ENCODE measurements at regions not wholly inside any gene's neighbourhood (a gene's known extent, or its start where the extent isn't known, plus 50 kb on each side); places are given as distances from the start of the nearest gene placed in this dataset.

DNA sequence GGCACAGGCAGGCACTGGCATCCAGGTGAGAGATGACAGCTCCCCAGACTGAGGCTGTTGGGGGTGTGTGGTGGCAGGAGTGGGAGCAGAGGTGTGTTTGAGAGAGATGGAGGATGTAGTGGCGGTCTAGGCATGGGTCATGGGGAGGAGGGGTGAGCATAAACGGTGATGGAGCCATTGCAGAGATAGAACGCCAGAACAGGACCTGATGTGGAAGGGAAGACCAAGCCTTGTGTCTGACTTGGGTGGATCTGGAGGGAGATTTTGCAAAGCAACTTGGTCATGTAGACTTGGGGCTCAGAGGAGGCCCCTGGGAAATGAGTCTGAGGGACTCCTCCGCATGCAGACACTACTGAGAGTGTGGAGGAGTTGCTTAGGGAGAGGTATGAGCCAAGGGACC lies 50.0 kb upstream of the CLDN5 start:
- DNase-seq (ENCODE audit: low spot score) = peak; percentile 28

DNA sequence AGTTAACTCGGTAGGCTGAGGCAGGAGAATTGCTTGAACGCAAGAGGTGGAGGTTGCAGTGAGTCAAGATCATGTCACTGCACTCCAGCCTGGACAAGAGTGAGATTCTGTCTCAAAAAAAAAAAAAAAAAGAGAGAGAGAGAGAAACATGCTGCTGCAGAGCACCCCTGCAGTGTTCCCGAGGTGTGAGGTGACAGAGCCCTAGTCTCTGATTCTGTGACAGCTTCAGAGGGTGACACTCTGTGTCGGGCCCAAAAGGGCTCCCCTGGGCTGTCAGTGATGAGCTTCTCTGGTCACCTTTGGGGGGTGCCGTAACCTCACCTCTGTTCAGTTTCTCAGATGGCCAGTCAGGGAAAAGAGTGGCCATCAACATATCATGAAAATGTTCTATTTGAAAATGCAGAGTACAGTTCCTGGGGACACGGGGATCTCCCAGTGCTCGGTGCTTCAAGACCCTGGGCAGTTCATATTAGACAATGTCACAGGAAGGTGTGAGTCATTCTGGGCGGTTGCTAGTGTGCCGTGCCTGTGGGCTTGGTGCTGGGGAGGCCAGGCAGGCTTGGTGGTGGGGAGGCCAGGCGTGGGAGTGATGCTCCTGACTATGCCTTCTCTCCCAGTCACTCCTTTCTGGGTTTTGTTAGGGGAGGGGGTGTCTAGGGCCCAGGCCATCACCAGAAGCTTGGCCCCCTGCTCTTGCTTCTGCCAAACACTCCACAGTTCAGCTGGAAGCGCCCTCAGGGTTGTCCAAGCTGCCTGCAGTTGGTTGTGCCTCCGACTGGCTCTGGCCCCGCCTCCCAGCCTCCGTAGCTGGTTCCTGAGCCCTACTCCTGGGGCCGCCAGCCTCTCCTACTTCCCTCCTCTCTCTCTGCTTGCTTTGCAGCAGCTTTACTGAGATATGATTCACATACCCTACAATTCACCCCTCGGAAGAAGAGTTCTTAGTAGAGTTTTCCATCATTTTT lies 52.5 kb upstream of the CLDN5 start:
- peak; percentile 84 for DNase-seq (ENCODE audit: low spot score)

DNA sequence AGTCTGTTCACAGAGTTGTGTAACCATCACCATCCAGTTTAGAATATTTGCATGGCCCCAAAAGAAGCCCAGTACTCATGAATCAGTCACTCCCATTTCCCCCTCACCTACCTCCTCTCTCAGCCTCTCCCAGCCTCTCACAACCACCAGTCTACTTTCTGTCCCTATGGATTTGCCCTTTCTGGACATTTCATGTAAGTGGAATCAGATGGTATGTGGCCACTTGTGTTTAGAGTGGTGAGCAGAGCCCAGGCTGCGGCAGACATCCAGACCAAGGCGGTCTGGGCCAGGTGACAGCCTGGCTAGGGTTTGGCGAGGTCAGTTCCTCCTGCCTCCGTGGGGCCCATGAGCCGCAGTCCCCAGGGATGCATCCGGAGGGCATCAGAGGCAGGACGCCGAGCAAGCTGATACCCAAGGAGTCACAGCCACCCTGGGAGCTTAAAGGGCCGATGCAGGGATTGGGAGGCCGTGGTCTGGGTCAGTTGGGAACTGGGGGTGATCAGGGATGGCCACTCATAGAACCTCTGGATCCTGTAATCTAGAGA lies 53.3 kb upstream of the CLDN5 start:
- peak; percentile 82 for DNase-seq (ENCODE audit: low spot score)

DNA sequence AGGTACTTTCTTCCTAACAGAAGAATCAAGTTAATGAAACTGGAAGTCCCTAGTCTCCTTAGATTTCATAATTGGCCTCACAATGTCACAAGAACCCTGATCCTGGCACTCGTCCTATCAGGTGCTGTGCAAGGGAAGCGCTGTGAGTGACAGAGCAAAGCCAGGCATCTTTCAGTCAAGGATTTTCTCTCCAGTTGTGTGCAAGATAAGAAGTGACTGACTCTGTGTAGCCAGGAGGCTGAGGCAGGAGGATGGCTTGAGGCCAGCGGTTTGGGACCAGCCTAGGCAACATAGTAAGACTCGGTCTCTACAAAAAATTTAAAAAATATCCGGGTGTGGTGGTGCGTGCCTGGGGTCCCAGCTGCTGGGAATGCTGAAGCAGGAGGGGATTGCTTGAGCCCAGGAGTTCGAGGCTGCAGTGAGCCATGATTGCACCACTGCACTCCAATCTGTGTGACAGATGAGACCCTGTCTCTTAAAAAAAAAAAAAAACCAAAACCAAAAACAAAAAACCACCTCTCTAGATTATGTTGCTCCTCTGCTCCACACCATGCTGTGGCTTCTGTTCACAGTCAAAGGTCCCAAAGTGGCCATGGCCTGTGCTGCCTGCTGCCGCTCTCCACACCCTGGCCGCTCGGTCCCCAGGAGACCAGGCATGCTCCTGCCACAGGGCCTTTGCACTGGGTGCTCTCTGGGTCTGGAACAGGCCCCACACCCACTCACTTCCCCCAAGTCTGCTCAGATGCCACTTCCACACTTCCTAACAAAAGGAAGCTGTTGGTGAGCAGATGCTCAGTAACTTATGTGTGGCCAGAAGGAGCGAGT lies 54.2 kb upstream of the CLDN5 start:
- DNase-seq (ENCODE audit: low spot score) = peak; percentile 69

DNA sequence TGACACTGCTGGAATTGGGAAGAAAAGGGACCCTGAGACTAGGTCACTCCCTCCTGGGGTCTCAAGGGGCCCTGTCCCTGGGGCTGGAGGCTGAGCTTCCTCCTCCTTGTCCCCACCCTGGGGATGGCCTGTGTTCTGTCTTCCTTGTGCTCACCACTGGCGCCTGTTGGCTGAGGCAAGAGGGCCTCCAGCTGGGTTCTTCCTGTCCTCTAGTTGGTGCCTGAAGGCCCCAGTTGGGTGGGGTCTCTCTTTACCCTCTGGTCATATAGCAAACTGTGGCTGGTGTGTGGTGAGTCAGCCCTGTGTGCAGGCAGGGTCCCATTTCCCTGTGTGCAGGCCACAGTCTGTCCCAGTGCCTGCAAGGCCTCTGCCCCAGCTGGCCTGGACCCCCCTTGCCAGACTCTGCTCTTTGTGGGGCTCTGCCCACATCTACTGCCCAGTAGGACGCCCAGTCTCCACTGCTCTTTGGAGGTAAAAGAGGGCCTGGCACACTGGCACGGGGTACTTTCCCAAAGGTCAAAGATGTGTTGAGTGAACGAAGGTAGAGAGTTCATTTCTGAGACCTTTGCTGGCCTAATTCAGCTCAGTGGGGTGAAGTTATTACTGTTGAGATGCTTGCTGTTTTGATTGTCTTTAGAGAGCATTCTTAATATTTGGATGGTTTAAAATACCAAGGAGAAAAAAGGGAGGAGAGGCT lies 55.1 kb upstream of the CLDN5 start:
- DNase-seq (ENCODE audit: low spot score) = peak; percentile 73

DNA sequence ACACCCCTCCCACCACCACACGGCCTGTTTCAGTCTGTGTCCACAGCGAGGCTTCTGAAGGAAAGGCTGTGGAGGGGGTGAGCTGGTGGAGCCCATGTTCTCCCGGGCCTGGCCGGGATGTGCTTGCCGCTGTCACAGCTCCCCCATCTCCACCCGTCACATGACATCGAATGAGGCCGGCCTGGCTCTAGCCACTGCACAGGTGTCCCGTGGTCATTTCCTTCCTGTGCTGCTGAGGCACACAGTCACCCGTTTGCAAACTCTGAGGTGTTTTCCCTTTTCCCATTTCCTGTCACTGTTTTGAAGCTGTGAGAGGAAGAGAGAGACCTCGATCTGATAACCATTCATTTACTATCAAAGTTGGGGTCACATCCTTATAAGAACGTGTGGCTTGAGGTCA lies 55.7 kb upstream of the CLDN5 start:
- DNase-seq (ENCODE audit: low spot score) = peak; percentile 74

DNA sequence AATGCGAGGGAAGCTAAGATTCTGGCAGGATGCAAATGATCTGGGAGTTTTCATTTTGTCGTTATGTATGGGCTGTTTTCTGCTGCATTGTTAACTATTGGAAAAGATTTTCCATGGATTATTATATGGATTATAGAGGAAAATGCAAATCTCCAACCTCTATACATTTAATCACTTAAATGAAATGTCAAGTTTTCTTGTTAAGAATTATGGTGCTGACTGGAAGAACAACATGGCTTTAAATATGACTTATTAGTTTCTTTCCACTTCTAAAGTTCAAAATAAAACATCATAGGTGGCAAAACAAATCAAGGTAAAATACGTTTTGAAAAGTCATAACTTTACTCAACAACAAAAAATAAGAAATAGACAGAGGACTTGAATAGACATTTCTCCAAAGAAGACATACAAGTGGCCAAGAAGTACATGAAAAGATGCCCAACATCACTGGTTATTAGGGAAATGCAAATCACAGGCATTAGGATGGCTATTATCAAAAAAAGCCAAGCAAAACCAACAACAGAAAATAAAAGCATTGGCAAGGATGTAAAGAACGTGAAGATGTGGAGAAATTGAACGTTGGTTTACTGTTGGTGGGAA lies 56.2 kb upstream of the CLDN5 start:
- DNase-seq (ENCODE audit: low spot score) = no peak

DNA sequence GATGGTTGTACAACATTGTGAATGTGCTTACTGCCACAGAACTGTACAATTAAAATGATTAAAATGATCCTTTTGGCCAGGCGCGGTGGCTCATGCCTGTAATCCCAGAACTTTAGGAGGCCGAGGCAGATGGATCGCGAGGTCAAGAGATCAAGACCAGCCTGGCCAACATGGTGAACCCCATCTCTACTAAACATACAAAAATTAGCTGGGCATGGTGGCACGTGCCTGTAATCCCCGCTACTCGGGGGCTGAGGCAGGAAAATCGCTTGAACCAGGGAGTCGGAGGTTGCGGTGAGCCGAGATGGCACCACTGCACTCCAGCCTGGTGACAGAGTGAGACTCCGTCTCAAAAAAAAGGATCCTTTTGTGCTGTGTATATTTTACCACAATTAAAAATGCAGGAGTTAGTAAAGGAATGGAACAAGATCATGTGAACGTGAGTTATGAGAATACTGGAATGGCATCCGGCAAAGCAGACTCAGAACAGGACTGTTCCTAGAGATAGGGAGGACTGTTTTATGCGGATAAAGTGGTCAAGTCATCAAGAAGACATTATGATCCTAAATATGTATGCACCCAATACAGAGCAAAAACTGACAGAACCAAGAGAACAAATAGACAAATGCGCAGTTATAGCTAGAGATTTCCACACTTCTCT lies 58.0 kb upstream of the CLDN5 start:
- DNase-seq (ENCODE audit: low spot score) = peak; percentile 79

DNA sequence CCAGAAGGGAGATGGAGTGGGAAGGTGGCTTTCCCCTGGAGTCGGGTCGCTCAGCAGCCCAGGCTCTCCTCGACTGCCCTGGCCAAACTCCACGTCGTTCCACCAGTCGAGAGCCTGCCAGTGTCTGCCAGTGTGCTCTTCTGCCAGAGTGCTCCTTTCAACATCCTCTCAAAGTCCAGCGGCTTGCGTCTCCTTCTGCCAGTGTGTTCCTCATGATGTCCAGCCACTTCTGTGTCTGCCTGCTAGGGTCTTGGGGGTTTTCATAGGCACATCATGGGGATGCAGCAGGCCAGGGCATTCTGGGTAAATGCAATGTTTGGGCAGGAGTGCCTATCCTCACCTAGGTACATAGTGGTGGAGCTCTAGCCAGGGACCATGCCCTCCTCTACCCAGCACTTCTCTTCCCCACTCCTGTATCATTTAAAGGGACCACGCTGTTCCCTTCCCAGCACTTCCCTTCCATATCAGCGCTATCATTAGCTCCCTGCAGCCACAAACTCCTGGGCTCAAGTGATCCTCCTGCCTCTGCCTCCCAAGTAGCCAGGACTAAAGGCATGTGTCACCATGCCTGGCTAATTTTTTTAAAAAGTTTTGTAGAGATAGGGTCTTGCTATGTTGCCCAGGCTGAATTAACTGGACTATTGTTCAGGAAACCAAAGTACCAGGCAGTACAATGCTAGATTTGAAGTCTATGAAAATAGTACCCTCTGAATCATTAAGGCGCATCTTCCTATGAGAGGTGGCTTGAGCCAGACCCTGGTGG lies 62.9 kb upstream of the CLDN5 start:
- DNase-seq (ENCODE audit: low spot score) = no peak

DNA sequence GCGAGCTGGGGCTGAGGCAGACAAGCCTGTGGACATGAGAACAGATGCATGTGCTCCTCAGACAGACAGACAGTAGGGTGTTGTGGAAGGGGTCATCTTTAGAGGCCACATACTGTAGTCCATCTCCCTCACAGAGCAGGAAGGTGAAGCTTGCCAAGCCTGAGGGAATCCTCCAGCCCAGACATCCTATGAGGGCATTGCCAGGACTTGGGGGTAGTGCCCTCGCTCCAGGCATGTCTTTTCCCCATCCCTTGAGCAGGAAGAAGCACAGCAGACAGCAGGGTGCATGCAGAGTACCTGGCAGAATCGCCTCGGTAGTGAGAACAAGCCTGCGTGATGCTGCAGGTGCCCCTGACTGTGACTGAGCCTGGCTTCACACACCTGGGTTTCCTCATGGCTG lies 66.5 kb upstream of the CLDN5 start:
- no peak for DNase-seq (ENCODE audit: low spot score)

DNA sequence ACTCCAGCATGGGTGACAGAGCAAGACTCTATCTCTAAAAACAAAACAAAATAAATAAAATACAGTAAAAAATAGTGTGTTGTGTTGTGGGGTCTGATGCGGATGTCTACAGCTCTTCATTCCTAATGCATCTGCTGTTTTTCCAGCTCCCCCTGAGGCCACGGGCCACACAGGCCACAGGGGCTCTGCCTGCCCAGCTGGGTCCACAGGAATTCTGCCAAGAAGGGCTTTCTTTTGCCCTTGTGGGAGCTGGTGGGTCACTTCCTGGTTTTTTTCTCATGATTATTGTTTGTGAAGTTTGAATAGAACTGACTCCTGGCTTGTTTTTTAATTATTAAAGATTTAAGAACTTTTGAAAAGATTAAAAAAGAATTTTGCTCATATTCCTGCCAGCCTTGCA lies 67.4 kb upstream of the CLDN5 start:
- DNase-seq (ENCODE audit: low spot score) = no peak

DNA sequence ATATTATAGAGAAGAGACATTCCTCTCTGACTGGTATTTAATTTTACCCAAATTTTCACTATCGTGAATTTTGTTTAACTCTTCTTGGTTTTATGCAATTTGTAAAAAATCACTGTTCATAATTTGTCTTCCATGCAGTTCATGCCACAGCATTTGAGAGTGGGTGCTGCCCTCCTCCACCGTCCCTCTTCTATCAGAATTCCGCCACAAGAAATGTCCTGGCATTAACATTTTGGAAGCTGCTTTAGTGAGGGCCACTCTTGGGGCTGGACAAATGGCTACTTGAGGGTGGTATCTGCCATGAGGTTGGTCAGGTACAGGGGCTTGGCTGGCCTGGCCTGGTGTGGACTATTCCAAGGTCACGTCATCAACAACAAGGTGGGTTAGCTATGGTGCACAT lies 68.3 kb upstream of the CLDN5 start:
- no peak for DNase-seq (ENCODE audit: low spot score)

DNA sequence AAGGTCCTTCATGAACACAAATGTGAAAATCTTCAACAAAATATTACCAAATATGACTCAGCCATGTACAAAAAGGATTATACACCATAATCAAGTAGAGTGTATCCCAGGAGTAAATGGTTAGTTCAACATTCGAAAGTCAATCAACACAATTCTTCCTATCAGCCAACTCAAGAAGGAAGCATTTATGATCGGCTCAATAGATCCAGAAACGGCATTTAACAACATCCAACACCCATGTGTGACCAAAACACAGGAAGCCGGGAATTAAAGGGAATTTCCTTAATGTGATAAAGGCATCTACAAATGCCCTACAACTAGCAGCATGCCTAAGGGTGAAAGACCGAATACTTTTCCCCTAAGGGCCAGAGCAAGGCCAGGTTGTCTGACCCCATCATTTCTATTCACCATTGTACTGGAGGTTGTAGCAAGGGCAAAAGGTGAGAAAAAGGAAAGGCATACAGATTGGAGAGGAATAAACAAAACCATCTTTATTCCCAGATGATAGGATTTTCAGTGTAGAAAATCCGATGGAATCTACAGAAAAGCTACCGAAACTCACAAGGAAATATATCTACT lies 69.9 kb upstream of the CLDN5 start:
- no peak for DNase-seq (ENCODE audit: low spot score)

DNA sequence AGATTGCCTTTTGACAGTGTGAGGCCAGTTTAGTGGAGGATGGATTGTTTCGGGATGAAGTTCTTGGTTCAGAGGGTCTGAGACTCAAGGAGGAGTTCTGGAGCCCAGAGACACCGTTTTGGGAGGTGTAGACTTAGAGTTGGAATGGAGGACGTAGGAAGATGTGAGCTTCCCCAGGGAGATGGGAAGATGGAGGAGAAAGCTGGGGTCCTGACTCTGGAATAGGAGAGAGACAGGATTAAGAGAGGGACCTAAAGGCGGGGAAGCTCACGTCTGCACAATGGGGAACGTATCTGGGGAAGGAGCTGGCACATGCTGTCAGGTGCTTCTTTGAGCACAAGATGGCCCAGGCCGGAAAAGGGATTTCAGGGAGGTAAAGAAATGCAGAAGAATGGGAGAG lies 71.3 kb upstream of the CLDN5 start:
- DNase-seq (ENCODE audit: low spot score) = peak; percentile 43

DNA sequence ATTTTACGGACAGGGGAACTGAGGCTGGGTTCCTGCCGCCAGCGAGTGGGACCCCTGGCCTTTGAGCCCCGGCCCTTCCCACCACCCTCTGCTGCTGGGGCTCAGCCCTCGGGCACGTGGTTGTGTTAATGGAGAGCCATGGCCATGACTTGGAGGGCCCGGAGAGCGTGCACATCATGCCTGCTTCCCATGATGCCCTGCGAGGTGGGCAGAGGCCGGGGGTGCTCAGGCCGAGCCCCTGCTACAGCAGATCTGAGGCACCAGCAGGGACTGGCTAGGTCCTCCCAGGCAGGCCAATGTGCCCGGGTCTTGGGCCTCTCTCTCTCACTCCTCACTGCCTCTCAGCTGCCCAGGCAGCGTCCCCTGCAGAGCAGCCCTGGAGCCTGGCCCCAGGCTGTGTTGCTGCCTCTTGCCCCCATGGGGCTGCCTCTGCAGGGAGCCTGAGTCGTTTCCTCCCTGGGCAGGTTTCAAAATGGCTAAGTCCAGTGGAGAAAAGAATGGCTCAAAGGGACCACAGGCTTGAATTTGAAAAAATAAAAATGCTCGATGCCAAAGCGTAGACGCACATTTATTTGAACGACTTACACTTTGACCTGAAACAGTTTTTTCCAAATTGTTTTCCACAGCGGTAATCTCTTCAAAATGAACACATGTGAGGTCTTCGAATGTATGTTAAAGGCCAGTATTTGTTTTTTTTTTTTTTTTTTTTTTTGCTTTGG lies 72.6 kb upstream of the CLDN5 start:
- DNase-seq (ENCODE audit: low spot score) = peak; percentile 77

DNA sequence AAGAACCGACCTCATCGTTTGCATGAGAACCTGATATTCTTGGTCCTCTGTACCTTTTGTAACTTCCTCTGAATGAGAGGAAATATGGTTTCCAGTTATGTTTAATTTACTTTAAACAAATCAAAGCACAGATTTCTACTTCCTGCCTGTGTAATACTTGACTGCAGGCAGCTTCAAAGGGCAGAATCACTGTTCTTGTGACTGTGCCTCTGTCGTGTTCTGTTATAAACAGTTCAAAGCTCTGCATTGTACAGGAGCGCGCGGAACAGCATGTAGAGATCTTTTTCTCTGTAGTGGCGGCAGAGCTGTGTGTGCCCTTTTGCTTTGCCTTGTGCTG lies 73.2 kb upstream of the CLDN5 start:
- DNase-seq (ENCODE audit: low spot score) = peak; percentile 4

DNA sequence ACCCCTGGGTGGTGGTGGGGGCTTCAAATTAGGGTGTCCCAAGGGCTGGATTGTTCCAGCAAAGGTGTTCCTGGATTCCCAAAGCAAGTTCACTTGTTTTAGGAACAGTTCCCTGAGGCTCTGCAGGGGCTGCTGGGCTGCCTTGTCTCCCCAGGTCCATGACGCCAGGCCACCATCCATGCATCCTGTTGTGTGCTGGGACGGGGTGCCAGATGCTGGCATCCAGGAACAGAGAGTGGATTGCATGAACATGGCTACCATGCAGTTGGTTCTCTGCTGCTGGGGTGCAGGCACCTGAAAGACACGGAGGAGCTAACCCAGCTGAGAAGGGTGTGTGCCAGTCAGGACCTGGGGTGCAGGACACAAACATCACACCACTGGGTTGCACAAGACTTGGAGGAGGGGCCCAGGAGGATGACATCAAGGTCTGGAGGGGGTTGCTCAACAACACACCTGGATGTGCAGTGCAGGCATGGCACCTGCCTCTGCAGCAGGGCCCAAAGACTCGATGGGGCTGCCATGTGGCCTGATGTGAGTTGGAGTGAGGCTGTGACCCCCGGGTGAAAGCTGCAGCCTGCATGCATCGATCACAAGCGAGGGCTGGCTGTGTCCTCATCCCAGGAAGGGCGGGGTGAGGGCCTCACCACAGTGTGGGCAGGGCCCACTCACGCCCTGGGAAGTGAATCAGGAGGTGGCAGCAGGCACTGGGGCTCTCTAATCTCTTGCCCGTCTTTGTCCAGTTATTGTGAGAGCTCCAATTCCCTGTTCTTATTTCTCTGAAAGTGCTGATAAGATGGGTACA lies 74.0 kb upstream of the CLDN5 start:
- peak; percentile 88 for DNase-seq (ENCODE audit: low spot score)

DNA sequence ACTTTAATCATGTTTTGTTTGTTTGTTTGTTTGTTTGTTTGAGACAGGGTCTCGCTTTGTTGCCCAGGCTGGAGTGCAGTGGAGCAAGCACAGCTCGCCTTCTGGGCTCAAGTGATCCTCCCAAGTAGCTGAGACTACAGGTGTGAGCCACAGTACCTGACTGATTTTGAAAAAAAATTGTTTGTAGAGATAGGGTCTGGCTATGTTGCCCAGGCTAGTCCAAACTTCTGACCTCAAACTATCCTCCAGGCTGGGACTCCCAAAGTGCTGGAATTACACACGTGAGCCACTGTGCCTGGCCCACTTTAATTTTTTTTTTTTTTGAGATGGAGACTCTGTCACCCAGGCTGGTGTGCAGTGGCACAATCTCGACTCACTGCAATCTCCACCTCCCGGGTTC lies 74.8 kb upstream of the CLDN5 start:
- DNase-seq (ENCODE audit: low spot score) = peak; percentile 22
